GM21717 (cell line): ENCODE measurements at regions not wholly inside any gene's neighbourhood (a gene's known extent, or its start where the extent isn't known, plus 50 kb on each side); places are given as distances from the start of the nearest gene placed in this dataset.

Source experiments
- ATAC-seq: cut with Tn5 transposase; IDR thresholded peaks from one replicate; pipeline ENCODE4 v1.9.1; 2021; ENCODE audit warnings: mild to moderate bottlenecking, moderate library complexity; ENCODE audit not compliant: unreplicated experiment

DNA sequence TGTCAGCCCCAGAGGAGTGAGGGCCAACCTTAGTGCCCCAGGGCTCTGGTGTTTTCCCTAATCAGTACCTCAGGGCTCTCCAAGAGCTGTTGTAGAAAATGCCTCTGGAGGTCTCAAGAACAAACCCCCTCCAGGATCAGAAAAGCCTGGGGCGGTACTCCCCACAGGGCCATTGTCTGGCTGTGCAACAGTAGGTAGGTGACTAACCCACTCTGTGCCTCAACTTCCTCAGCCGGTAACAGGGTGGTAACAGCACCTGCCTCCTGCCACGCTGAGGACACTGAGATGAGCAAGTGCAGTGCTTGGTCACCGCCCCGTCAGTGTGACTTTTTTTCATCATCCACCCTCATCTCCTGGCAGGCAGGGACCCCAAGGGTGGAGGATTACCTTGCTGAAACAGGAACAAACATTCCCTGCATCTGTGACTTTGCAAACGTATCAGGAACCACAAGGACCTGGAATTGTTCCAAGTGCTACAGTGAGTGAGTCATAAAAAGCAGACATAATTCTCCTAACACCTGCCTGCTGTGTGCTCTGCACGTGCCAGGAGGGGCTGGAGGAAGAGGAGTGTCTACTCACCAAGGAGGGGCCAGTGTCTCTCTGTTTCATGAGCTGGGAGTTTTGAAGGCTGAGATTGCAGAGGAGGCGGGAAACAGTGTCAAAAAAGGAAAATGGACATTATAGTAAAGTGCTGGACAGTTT is 440.8 kb downstream of the NPHP4 start:
- ATAC-seq = no peak

DNA sequence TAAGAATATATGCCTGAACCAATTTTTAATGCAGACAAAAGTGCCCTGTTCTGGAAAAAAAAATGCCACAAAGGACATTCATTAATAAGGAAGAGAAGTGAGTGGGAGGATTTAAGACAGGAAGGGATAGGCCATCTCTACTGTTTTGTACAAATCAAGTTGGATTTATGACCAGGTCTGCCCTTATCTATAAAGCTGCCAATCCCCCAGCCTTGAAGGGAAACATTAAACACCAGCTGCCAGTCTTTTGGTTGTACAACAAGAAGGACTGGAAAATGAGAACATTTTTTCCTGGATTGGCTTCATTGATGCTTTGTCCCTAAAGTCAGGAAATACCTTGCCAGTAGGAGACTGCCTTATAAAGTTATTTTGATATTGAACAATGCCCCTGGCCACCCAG is 444.0 kb downstream of the NPHP4 start:
- no peak for ATAC-seq

- no peak for ATAC-seq
Measured at GRCh38 chr1:5543235-5543634, 449.0 kb downstream of the NPHP4 start.

DNA sequence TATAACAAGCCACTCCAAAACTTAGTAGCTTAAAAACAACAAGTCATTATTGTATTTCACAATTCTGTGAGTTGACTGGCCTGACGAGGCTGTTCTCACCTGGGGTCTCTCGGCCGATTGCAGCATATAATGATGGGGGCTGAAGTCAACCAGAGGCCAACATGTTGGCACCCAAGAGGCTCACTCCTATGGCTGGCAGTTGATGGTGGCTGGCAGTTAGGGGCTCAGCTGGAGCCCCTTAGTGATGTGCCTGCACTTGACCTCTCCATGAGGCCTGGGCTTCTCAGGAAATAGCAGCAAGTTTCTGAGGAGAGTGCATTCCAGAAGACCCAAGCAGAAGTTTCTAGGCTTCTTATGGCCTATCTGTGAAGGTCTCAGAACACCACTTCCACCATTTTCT is 459.4 kb downstream of the NPHP4 start:
- ATAC-seq = no peak

DNA sequence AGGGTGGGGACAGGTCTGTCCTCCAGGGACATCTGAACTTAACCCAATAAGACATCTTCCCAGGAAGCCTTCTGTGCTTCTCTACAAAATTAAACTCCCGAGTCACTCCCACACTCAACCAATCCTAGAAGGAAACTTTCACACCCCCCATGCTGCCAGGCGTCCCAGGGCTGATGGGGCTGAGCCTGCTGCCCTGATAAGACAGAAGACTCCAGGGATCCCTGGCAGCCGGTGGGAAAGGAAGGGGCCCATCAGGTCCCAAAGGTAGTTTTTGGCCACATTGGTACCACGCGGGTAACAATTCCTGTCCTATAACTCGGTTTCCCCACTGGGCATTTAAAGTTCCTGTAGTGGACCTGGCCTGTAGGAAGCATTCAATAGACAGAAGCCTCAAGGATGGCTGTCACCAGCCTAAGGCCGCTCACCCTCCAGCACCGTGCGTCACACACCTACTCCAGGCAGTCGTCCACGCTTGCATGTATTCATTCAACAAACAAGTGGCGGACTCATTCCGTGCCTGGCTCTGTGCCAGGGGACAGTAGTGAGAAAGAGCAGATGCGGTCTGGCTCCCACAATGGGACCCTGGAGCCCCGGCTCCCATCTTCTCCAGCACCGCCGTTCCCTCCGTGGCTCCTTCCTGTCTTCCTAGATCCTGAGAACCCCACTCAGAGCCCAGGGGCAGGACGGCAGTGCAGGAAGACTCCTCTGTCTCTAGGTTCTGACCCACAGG is 465.2 kb downstream of the NPHP4 start:
- no peak for ATAC-seq

GRCh38 chr1:5526385-5526750 is 465.9 kb downstream of the NPHP4 start:
- no peak for ATAC-seq

GRCh38 chr1:5525597-5526384 is 466.4 kb downstream of the NPHP4 start:
- no peak for ATAC-seq

GRCh38 chr1:5522531-5523145 is 469.6 kb downstream of the NPHP4 start:
- no peak for ATAC-seq

GRCh38 chr1:5519366-5520135 is 472.7 kb downstream of the NPHP4 start:
- ATAC-seq = no peak

- ATAC-seq = no peak
Measured at GRCh38 chr1:5516756-5517155, 475.5 kb downstream of the NPHP4 start.

- no peak for ATAC-seq
Measured at GRCh38 chr1:5515501-5515900, 476.7 kb downstream of the NPHP4 start.

DNA sequence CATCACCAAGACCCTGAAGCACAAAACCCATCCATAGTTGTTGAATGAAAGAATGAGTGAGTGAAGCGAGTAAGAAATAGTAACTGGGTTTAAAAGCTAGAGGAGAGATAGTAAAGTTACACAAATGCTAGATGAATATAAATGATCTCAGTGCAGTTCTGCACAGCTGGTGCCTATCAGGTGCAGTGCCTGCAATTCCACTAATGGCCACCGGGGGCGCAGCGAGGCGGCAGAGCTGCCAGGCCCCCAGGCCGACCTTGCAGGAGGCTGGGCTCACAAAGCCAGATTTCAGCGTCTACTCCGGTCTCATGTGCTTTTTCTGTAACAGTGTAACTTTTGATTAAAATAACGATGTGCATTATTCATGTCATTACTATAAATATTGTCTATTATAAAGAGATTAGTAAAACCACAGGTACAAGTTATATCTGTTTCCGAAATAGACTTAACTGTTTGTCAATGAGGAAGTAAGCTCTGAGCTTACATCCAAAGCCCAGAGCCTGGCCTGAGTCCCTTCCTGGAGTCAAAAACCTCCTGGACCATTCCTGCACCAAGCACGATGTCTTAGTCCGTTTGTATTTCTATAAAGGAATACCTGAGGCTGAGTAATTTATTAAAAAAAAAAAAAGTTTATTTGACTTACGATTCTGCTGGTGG is 477.6 kb downstream of the NPHP4 start:
- no peak for ATAC-seq

DNA sequence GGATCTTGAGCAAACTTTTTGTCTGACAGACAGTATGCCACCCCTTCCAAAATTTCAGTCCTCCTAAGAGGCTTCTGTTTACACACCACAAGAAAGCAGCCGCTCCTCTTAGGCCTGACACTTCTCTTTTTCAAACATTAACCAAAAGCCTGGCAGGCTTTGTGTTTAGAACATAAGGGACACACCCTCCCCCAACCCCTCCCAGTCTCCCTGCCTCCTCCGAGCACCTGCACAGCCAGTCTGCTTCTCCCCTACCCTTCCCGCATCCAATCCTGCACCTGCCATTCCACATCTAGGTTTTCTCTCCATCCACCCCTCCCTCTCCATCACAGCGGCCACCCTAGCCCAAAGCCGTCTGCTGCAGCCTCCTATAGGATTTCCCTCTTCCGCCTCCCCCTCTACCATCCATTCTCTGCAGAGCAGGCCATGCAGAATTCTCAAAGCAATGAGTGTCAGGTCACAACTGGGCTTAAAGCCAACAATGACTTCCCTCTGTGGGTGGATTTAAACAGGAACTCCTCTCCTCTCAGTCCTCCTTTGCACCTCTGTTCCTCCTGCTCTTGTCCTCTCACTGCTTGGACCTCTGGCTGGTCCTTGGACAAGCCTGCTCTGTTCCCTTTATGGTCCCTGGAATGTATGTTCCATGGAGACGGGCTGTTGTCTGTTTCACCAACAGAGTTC is 478.2 kb downstream of the NPHP4 start:
- ATAC-seq = no peak

- no peak for ATAC-seq
Measured at GRCh38 chr1:5513179-5513578, 479.0 kb downstream of the NPHP4 start.

DNA sequence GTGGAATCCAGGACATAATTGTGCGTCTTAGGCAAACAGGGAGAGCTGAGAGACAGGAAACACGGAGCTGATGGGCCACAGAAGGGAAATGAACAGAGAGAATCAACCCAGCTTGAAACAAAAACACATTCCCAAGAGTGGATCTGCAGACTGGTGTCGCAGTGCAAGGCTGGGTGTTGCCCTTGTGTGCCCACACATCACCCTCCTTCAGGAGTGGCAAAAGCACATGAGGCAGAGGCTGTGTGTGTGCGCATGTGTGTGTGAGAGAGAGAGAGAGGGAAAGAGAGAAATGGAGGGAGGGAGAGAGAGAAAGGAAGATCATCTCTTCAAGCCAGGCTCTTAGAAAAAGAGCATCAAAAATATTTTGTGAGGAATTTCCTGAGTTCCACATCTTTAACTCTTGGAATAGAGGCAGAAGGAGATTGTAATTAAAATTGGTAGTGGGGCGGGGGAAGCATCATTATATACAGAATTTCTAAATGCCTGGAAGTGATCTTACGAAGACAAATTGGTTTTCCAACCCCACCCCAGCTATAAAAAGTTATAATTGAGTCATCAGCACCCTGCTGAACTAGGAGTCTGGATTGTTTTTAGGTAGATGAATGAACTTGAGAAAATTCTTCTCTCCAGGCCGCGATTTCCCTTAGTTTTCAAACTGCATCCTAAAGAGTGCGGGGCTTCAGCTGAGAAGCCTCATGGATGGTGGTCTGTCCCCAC is 480.7 kb downstream of the NPHP4 start:
- no peak for ATAC-seq

GRCh38 chr1:5509664-5510452 is 482.4 kb downstream of the NPHP4 start:
- no peak for ATAC-seq

DNA sequence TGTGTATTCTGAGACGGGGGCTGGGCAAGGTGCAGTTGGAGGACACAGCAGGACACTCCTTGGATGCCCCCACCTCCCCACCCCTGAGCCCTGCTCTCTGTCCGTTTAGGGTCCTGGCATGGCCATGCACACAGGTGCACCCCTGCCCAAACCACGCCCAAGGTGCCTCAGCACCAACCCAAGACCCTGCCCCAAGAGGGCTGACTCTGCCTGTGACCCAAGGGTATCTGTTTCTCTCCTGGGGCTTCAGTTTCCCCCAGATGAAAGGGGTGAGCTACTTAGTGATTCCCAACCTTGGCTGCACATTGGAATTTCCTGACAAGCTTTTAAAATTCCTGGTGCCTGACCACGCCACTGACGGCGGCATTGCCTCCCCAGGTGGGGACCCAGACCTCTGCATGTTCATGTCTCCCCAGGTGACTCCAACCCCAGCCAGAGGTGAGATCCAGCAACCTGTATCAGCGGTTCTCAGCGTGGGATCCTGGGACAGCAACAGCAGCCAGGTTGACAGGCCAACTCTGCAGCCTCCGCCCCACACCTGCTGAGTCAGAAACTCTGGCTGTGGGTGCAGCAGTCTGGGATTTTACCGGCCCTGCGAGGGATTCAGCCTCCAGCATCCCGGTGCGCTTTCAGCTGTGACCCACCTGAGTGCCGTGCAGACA is 483.4 kb downstream of the NPHP4 start:
- ATAC-seq = no peak

DNA sequence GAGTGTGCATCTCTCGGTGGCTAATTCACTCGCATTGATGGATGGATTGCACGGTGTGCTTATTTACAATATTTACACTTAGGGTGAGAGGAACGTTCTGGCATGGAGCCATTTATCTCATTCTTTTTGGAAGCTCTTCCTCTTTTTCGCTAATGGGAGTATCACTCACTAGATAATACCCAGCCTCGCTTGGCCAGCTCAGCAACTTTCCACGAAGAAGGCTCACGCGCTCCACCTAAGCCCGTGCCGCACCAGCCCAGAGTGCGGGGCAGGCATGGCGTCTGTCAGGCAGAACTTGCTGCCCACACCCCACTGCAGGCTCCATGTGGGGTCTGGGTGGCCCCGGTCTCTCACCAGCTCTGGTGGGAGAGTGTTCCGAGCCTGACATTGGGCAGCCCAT is 484.9 kb downstream of the NPHP4 start:
- no peak for ATAC-seq
